IgD-negative memory B cell (primary cell): ENCODE measurements at regions not wholly inside any gene's neighbourhood (a gene's known extent, or its start where the extent isn't known, plus 50 kb on each side); places are given as distances from the start of the nearest gene placed in this dataset.
"Not testable (repeated sequence)": the region's sequence is repeated elsewhere in the genome, so short reads cannot be mapped to it uniquely, and the experiment has no call there.

Experiments used
- H3K27ac Mint-ChIP-seq, 3 donors: one replicate each; pipeline ENCODE4 v1.8.0; 2020 to 2022; ENCODE audit warnings: mild to moderate bottlenecking in 3 of 3, mixed read lengths in 3 of 3, moderate library complexity in 1 of 3
- H3K27me3 Mint-ChIP-seq: one replicate; pipeline ENCODE4 v1.8.0; 2021; ENCODE audit warnings: mixed read lengths
- H3K36me3 Mint-ChIP-seq: one replicate; pipeline ENCODE4 v1.8.0; 2020; ENCODE audit warnings: mild to moderate bottlenecking, mixed read lengths
- H3K4me1 Mint-ChIP-seq, 3 donors: one replicate each; pipeline ENCODE4 v1.8.0; 2020 to 2022; ENCODE audit warnings: mixed read lengths in 3 of 3, mild to moderate bottlenecking in 1 of 3
- H3K4me3 Mint-ChIP-seq, 4 donors: one replicate each; pipeline ENCODE4 v1.8.0; 2020 to 2022; ENCODE audit warnings: mild to moderate bottlenecking in 4 of 4, mixed read lengths in 4 of 4, moderate library complexity in 3 of 4
- H3K9me3 Mint-ChIP-seq, 3 donors: one replicate each; pipeline ENCODE4 v1.8.0; 2020 to 2021; ENCODE audit warnings: mixed read lengths in 3 of 3, mild to moderate bottlenecking in 1 of 3

DNA sequence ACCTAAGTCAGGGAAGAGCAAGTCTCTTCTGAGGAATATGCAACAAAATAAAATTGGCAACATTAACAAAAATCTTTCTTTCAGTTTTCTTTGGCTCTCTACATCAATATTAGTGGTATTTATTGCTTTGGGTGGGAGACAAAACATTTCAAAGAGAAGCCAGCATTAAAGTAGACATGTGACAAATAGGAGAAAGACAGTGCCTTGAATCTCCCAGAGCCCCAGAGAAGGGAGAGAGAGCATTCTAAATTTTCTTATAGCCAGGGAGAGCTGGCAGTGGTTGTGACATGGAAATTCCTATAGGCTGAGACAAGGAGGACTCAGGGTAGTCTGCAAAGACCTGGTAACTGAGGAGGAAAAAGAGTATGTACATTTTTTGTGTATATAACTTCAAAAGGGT, 79.4 kb upstream of the NREP start:
- H3K27ac Mint-ChIP-seq = no peak overlapping the region
- H3K4me3 Mint-ChIP-seq = no peak overlapping the region
- H3K4me1 Mint-ChIP-seq = no peaks in the 10 kb centered on the region
- H3K9me3 Mint-ChIP-seq = no peaks in the 10 kb centered on the region
- no peaks in the 10 kb centered on the region for H3K36me3 Mint-ChIP-seq
- H3K27me3 Mint-ChIP-seq = peaks cover 3% of the 10 kb centered on the region

DNA sequence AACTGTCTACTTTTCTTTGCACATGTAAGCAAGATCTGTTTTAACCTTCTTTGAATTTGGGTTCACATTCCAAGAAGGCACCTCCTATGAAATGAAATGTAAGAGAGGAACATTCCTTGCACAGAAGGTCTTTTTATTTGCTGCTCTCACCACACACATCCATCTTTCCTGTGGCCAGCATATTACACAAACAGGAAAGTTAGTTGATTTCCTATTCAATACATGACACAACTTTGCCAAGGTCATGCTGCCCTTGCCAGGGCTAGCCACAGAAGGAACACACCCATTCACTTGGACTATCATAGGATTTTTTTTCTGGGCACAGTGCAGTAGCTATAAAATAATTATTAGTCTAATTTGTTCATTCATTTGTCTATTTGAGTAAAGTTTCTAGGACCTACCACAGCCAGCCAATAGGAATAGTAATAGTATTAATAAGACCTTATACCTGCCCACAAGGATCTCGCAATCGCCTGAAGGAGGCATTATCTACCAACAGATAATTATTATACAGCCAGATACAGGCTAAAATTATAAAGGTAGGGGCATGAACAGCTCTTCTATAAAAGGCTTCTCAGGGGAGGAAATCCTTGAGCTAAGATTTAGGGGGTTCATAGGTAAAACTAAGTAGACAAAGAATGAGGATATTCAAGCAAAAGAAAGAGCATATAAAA, 78.1 kb upstream of the NREP start:
- no peak overlapping the region for H3K27ac Mint-ChIP-seq
- H3K27me3 Mint-ChIP-seq = peaks cover 3% of the 10 kb centered on the region
- H3K4me3 Mint-ChIP-seq = no peak overlapping the region
- H3K4me1 Mint-ChIP-seq = no peaks in the 10 kb centered on the region
- no peaks in the 10 kb centered on the region for H3K36me3 Mint-ChIP-seq
- no peaks in the 10 kb centered on the region for H3K9me3 Mint-ChIP-seq

DNA sequence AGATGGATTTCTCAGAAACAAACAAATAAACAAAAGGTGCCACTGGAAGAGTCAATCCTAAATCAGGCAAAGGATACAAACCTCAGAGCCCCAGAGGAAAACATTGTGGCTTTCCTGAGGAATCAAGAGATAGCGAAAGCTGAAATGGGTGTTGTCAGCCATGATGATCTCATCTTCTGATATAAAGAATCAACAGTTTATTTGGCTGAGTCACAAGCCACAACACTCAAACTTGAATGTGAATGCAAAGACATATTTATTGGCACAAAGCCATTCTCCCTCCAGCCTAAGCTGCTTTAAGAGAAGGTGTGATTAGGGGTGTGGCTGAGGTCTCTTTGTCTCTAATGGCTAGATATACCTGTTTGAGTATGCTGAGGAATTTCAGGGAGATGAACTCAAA, 73.3 kb upstream of the NREP start:
- Mint-ChIP-seq H3K27me3 (peaks cover 3% of the 10 kb centered on the region), H3K36me3 (no peaks in the 10 kb centered on the region), H3K27ac (no peak overlapping the region), H3K9me3 (no peaks in the 10 kb centered on the region), H3K4me3 (no peak overlapping the region), H3K4me1 (no peaks in the 10 kb centered on the region)

DNA sequence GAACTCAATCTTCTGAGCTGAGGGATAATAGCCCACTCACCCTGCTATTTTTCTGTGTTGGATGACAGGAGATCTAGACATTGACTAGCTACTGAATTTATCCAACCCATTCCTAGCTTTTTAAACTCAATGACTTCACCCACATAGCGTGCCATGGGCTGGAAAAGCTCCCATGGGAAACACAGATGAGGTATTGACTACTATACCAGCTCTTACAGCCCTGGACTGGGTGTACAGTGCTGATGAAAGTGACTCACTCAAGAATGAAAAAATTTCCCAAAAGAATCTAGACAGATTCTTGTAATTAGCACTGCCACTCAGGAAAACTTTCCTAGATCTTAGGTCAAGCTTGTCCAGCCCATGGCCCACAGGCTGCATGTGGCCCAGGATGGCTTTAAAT, 72.7 kb upstream of the NREP start:
- Mint-ChIP-seq H3K36me3 (no peaks in the 10 kb centered on the region), H3K9me3 (no peaks in the 10 kb centered on the region), H3K4me3 (no peak overlapping the region), H3K4me1 (no peaks in the 10 kb centered on the region), H3K27me3 (no peaks in the 10 kb centered on the region), H3K27ac (no peak overlapping the region)

DNA sequence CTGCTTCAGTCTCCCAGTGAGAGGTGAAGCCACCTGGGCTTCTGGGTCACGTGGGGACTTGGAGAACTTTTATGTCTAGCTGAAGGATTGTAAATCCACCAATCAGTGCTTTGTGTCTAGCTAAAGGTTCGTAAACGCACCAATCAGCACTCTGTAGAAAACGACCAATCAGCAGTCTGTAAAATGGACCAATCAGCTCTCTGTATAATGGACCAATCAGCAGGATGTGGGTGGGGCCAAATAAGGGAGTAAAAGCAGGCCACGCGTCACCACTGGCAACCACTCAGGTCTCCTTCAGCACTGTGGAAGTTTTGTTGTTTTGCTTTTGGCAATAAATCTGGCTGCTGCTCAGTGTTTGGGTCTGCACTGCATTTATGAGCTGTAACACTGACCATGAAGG, 69.1 kb upstream of the NREP start:
- Mint-ChIP-seq H3K36me3 (no peaks in the 10 kb centered on the region), H3K4me1 (no peaks in the 10 kb centered on the region), H3K4me3 (no peak overlapping the region), H3K27me3 (no peaks in the 10 kb centered on the region), H3K27ac (no peak overlapping the region), H3K9me3 (no peaks in the 10 kb centered on the region)

DNA sequence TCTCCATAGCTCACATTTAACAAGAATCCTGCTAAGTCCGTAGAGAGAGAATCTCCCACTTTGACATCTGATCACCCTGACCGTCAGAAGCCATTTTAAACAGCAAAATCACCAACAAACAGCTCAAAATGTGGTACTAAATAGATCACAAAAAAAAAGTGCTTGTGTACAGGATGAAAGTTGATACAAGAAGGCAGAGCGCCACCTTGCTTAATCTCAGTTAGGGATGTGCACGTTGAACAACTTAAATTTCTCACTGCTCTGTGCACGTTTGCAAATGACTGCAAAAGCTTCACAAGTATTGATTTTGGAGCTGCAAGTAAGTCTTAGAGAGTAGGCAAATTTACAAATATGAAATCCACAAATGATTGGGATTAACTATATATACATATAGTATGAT, 63.1 kb upstream of the NREP start:
- Mint-ChIP-seq H3K36me3 (no peaks in the 10 kb centered on the region), H3K27ac (no peak overlapping the region), H3K4me1 (no peaks in the 10 kb centered on the region), H3K4me3 (no peak overlapping the region), H3K27me3 (no peaks in the 10 kb centered on the region), H3K9me3 (peaks cover 6 to 16% (median 9%) of the 10 kb centered on the region in 3 donors)

DNA sequence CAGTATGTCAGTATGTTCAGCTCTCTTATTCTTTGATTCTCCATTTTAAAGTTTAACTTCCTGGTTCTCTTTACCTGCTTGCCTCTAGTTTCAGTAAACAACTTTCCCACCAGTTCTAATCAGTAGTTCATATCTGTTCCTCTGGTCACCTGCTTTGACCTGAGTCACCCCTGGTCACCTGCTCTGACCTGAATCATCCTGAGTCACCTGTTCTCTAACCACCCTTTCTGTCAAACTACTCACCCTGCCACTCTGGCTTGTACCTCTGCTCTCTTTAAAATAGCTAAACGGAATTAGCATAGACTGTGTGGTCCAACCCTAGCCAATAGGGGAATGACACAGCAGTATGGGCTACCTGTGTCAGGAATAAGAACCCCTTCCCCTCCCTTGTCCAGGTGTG, 62.0 kb upstream of the NREP start:
- H3K4me1 Mint-ChIP-seq, H3K36me3 Mint-ChIP-seq, H3K27me3 Mint-ChIP-seq, H3K4me3 Mint-ChIP-seq, H3K27ac Mint-ChIP-seq: not testable (repeated sequence)
- H3K9me3 Mint-ChIP-seq = peaks cover 6 to 16% (median 9%) of the 10 kb centered on the region in 3 donors

DNA sequence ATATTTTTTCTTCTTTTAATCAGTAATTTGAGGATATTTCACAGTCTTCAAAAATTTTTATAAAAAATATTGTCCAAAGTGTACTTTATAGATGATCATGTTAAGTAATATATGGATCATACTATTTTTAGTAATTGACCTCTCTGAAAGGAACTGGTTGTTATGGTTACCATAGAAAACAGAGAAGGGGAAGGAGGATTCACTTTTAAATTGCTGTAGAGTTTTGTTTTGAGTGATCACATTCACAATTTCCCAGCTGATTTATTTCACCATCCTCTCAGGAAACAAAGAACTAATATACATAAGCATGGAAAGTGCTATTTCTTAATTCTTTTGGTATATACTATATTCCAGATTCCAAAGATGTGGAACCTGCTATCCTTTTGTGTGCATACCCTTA, 56.5 kb upstream of the NREP start:
- Mint-ChIP-seq H3K4me3 (no peak overlapping the region), H3K27ac (no peak overlapping the region), H3K4me1 (no peaks in the 10 kb centered on the region), H3K36me3 (peaks cover 1% of the 10 kb centered on the region), H3K27me3 (no peaks in the 10 kb centered on the region), H3K9me3 (peaks cover 0 to 2% (median 0%) of the 10 kb centered on the region in 3 donors)

DNA sequence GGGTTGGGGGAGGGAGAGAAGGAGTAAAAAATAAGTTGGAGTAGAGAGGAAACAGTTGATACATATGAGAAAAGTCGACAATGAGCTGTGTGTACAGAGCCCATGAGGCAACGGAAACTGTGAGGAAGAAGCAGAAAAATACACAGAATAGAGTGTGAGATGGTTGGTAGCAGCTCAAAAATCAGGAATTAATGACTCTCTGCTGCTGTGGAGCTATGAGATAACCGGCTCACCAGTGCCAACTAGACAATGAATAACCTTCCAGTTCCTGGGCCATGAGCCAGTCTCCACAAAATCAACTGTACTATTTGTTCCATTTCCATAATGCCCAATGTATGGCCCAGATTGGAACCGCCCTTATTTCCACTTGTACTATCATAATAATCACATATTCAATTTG, 53.1 kb upstream of the NREP start:
- Mint-ChIP-seq H3K27me3 (peaks cover 2% of the 10 kb centered on the region), H3K27ac (no peak overlapping the region), H3K4me3 (no peak overlapping the region), H3K4me1 (no peaks in the 10 kb centered on the region), H3K9me3 (no peaks in the 10 kb centered on the region), H3K36me3 (peaks cover 1% of the 10 kb centered on the region)
